ENCODE measurements at regions not wholly inside any gene's neighbourhood (a gene's known extent, or its start where the extent isn't known, plus 50 kb on each side); places are given as distances from the start of the nearest gene placed in this dataset.
"Not testable (repeated sequence)": the region's sequence is repeated elsewhere in the genome, so short reads cannot be mapped to it uniquely, and the experiment has no call there.

DNA sequence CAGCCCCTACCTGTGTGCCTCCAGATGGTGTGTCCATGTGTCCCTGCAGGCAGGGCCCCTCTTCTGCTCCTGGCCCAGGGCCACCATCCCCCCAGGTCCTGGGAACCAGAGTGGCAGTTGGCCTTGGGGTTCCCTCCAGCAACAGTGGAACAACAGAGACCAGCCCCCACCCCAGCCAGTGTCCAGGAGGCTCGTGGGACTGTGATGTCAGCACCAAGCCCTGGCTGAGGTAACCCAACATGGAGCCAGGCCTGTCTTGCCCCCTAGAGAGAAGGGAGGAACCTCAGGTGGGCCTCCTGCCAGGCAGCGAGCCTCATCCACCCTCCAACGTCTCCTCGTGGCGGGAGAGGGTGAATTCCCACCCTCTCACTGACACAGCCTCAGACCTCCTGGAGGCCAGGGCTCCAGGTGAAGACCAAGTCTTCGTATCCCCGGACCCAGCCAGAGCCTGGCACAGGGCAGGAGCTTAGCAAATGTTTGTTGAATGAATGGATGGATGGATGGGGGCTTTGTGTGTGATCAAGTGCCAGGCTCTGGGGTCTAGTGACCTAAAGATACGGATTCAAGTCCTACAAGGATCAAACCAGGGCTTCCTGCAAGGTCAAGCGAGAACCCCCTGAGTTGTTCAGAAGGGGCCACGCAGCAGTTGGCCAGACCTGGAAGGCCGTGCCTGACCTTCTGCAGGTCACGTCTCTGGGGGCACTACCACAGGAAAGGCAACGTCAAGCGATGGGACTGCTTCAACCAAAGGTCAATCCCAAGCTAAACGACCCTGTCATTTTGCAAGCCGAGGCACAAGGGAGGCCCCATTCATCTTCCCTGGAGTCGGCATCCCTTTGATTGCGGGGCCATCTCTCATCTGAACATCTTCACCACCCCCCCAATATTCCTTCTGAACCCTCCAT is 204.7 kb downstream of the TBC1D2B start:
- not testable (repeated sequence) for H3K36me3 ChIP-seq (ENCODE audit: control insufficient read depth in 2 of 2, insufficient read depth in 2 of 2, low read length in 2 of 2); H3K9me3 ChIP-seq (ENCODE audit: control insufficient read depth in 2 of 2, low read length in 2 of 2); H3K9ac ChIP-seq (ENCODE audit: low read length in 2 of 2); H3K27ac ChIP-seq (ENCODE audit: low read length); H3K4me3 ChIP-seq (ENCODE audit: low read length in 2 of 2); H3K4me1 ChIP-seq (ENCODE audit: control insufficient read depth, insufficient read depth, low read length); H3K27me3 ChIP-seq (ENCODE audit: control insufficient read depth in 1 of 2, insufficient read depth in 2 of 2, low read length in 2 of 2)

DNA sequence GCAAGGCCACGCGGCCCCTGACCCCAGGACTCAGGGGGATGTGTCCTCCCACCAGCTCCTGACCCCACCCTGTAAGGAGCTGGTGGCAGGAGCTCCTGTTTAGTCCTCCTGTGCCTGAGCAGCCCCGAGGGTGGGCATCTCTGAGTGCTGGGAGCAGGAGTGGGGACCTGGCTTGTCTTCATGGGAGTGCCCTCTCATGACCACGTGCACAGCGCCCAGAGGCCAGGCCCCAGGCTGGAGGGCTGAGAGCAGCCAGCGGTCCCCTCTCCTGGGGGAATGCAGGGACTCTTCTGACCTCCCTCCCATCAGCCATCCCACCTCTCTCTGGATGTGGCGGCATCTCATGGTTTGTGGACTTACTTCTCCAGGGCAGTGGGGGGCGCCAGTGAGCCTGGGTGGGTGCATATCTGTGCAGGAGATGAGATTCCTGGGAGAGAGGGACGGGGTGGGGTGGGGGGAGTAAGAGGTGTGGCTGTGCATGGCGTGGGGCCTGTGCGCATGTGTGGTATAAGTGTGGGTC is 205.6 kb downstream of the TBC1D2B start:
- H3K27ac ChIP-seq (ENCODE audit: low read length): no peak overlapping the region
- no peaks in the 10 kb centered on the region for H3K4me1 ChIP-seq (ENCODE audit: control insufficient read depth, insufficient read depth, low read length)
- peaks cover 0 to 2% of the 10 kb centered on the region in 2 donors for H3K27me3 ChIP-seq (ENCODE audit: control insufficient read depth in 1 of 2, insufficient read depth in 2 of 2, low read length in 2 of 2)
- H3K9ac ChIP-seq (ENCODE audit: low read length in 2 of 2): no peak overlapping the region
- H3K4me3 ChIP-seq (ENCODE audit: low read length in 2 of 2): no peak overlapping the region
- H3K36me3 ChIP-seq (ENCODE audit: control insufficient read depth in 2 of 2, insufficient read depth in 2 of 2, low read length in 2 of 2): no peaks in the 10 kb centered on the region
- no peaks in the 10 kb centered on the region for H3K9me3 ChIP-seq (ENCODE audit: control insufficient read depth in 2 of 2, low read length in 2 of 2)

DNA sequence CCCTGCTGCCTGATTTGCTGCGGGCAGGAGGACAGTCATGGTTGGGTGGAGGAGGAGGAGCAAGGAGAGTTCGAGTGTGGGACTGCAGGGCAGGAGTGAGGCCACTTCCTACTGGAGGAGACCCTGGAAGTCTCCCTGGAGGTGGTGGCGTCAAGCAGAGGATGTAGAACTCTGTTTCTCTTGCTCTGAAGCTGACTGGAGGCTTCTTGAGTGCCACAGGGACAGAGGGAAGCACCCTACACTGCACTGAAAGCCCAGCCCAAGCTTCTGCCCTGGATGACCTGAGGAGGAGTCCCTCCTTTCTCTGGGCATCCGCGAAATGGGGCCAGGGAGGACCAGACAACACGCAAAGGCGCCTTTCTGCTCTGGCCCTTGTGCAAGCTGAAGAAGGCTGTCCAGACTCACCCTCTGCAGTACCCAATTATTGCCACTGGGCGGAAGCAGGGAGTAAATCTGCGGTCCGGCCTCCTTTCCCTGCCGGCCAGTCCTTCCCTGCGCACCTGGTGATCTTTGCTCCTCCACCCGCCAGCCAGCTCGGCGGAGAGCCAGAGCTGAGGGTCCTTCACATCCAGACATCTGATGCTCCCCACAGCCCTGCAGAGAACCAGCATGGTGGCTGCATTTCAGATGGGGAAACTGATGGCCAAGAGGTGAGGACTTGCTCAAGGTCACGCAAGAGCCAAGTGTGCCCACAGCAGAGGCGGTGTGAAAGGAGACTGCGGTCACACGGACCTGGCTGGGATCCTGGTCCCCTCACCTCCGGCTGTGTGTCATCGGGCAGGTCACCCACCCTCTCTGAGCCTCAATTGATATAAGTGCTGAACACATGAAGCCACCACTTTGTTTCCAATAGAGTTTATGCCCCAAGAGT is 207.1 kb downstream of the TBC1D2B start:
- Histone ChIP-seq H3K9me3 (ENCODE audit: control insufficient read depth in 2 of 2, low read length in 2 of 2) (no peaks in the 10 kb centered on the region), H3K36me3 (ENCODE audit: control insufficient read depth in 2 of 2, insufficient read depth in 2 of 2, low read length in 2 of 2) (no peaks in the 10 kb centered on the region), H3K4me3 (ENCODE audit: low read length in 2 of 2) (no peak overlapping the region), H3K9ac (ENCODE audit: low read length in 2 of 2) (no peak overlapping the region), H3K27ac (ENCODE audit: low read length) (no peak overlapping the region), H3K4me1 (ENCODE audit: control insufficient read depth, insufficient read depth, low read length) (no peaks in the 10 kb centered on the region), H3K27me3 (ENCODE audit: control insufficient read depth in 1 of 2, insufficient read depth in 2 of 2, low read length in 2 of 2) (peaks cover 0 to 2% of the 10 kb centered on the region in 2 donors)

DNA sequence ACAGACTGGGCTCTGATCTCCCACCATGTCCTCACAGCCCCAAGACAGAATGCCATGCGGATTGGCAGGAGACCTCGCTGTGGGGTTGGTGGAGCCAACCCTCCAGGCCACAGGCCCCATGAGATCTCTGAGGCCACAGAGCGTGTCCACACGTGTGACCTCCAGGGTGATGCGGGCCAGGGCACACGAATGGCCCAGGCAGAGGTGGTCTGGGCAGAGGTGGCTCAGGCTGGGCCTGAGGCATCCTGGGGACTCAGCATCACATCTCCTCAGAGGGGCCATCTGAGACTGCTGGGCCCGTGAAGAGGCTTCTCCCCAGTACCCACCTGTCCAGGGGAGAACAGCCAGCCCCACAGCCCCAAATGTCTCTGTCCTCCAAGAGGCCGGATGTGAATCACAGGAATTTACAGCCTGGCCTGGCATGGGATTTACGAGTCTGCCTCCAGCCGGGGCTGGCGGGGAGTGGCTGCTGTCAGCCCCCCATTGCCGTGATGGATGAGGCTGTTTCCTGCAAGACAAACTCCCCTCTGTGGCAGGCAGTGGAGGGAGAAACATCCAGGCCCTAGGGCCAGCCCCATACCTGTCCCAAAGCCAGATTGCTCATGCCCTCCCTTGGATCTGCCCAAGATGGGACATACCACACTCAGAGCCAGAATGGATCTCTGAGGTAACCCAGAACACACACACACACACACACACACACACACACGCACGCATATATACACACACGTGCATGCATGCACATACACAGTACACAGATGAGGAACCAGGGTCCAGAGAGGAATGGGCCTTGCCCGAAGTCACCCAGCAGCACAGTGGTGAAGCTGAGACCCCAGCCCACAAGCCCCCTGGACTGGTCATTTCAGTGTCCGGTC is 208.3 kb downstream of the TBC1D2B start:
- H3K9me3 ChIP-seq (ENCODE audit: control insufficient read depth in 2 of 2, low read length in 2 of 2): no peaks in the 10 kb centered on the region
- no peaks in the 10 kb centered on the region for H3K4me1 ChIP-seq (ENCODE audit: control insufficient read depth, insufficient read depth, low read length)
- H3K36me3 ChIP-seq (ENCODE audit: control insufficient read depth in 2 of 2, insufficient read depth in 2 of 2, low read length in 2 of 2): no peaks in the 10 kb centered on the region
- no peak overlapping the region for H3K9ac ChIP-seq (ENCODE audit: low read length in 2 of 2)
- H3K27ac ChIP-seq (ENCODE audit: low read length): no peak overlapping the region
- H3K27me3 ChIP-seq (ENCODE audit: control insufficient read depth in 1 of 2, insufficient read depth in 2 of 2, low read length in 2 of 2): peaks cover 0 to 2% of the 10 kb centered on the region in 2 donors
- H3K4me3 ChIP-seq (ENCODE audit: low read length in 2 of 2): no peak overlapping the region

DNA sequence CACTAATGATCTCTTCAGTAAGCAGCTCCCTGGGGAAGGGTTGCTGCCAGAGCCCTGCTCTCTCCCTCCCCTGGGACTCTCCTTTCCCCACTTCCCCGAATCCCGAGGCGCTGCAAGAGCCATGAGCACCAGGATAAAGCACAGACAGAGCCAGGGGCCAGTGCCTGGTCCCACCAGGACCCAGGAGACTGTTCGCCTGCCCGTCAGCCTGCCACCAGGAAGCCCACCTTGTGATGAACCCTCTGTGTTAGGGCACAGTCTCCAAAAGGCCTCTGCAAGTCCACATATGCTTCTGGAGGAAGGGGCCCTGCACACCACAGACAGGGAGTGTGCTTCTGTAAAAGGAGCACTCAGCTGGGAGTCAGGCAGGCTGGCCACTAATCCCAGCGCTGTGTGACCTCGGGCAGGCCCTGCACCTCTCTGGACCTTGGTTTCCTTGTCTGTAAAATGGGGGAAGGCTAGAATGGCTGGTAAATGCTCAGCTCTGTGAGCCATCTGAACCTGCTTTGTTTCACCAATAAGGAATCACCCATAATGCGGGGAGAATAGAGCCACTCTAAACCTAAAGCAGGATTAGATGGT is 209.4 kb downstream of the TBC1D2B start:
- H3K9ac ChIP-seq (ENCODE audit: low read length in 2 of 2); H3K9me3 ChIP-seq (ENCODE audit: control insufficient read depth in 2 of 2, low read length in 2 of 2); H3K4me1 ChIP-seq (ENCODE audit: control insufficient read depth, insufficient read depth, low read length); H3K36me3 ChIP-seq (ENCODE audit: control insufficient read depth in 2 of 2, insufficient read depth in 2 of 2, low read length in 2 of 2); H3K27ac ChIP-seq (ENCODE audit: low read length); H3K4me3 ChIP-seq (ENCODE audit: low read length in 2 of 2); H3K27me3 ChIP-seq (ENCODE audit: control insufficient read depth in 1 of 2, insufficient read depth in 2 of 2, low read length in 2 of 2): not testable (repeated sequence)

DNA sequence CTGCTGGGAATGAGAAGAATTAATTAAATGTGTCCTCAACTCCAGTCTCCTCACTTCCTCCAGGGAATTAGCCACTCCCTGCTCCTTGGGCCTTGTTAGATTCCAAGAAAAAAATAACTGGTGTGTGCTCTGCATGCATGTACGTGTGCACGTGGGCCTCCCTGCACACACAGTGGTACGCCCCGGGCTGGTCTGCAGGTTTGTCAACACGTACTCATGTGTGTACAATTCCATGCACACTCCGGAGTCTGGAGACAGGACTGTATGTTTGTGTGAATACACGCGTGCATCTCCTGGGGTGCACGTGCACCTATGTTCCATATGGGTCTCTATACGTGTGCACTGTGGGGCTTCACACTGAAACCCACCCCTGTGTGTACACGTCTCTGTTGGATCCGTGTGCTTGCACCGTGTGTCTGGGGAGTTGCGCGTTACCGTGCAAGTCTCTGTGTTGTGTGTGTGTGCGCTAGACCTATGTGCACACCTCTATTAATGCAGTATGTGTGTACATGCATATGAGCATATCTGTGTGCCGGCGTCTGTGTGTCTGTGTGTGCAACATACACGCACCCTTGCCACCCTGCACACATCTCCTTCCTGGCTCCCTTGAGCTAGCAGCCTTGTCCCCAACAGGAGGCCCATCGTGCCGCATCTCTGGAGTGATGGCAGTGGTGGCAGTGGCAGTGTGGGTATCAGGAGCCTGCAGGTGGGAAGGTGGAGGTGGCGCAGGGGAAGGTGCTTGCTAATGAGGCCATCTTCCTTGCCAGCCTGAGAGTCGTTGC is 210.1 kb downstream of the TBC1D2B start:
- no peak overlapping the region for H3K4me3 ChIP-seq (ENCODE audit: low read length in 2 of 2)
- no peaks in the 10 kb centered on the region for H3K4me1 ChIP-seq (ENCODE audit: control insufficient read depth, insufficient read depth, low read length)
- H3K36me3 ChIP-seq (ENCODE audit: control insufficient read depth in 2 of 2, insufficient read depth in 2 of 2, low read length in 2 of 2): no peaks in the 10 kb centered on the region
- H3K27me3 ChIP-seq (ENCODE audit: control insufficient read depth in 1 of 2, insufficient read depth in 2 of 2, low read length in 2 of 2): peaks cover 0 to 2% of the 10 kb centered on the region in 2 donors
- H3K27ac ChIP-seq (ENCODE audit: low read length): no peak overlapping the region
- no peak overlapping the region for H3K9ac ChIP-seq (ENCODE audit: low read length in 2 of 2)
- no peaks in the 10 kb centered on the region for H3K9me3 ChIP-seq (ENCODE audit: control insufficient read depth in 2 of 2, low read length in 2 of 2)

DNA sequence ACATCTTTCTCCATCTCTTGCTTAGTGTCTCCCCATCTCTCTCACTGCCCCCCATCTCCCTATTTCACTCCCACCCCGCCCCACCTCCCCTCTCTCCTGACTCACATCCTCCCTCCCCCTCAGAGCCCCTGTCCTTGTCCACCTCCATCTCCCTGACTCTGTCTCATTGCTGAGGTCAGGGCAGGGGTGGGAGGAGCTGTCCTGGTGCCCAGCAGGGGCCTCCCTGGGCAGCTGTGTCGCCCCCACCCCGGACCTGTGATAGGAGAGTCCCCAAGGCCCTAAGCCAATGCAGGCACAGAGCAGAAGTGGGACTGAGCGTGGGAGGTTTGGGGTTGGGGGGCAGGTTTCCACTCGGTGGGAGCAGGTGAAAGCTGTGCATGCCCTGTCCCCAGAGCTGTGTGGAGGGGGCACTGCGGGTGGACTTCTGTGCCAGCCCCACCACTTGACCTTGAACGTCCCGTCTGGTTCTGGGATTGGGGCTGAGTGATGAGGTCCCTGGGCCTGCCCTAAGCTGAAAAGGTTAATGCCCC is 210.8 kb downstream of the TBC1D2B start:
- Histone ChIP-seq H3K9ac (ENCODE audit: low read length in 2 of 2) (no peak overlapping the region), H3K4me1 (ENCODE audit: control insufficient read depth, insufficient read depth, low read length) (no peaks in the 10 kb centered on the region), H3K27me3 (ENCODE audit: control insufficient read depth in 1 of 2, insufficient read depth in 2 of 2, low read length in 2 of 2) (no peaks in the 10 kb centered on the region), H3K9me3 (ENCODE audit: control insufficient read depth in 2 of 2, low read length in 2 of 2) (no peaks in the 10 kb centered on the region), H3K27ac (ENCODE audit: low read length) (no peak overlapping the region), H3K4me3 (ENCODE audit: low read length in 2 of 2) (no peak overlapping the region), H3K36me3 (ENCODE audit: control insufficient read depth in 2 of 2, insufficient read depth in 2 of 2, low read length in 2 of 2) (no peaks in the 10 kb centered on the region)

DNA sequence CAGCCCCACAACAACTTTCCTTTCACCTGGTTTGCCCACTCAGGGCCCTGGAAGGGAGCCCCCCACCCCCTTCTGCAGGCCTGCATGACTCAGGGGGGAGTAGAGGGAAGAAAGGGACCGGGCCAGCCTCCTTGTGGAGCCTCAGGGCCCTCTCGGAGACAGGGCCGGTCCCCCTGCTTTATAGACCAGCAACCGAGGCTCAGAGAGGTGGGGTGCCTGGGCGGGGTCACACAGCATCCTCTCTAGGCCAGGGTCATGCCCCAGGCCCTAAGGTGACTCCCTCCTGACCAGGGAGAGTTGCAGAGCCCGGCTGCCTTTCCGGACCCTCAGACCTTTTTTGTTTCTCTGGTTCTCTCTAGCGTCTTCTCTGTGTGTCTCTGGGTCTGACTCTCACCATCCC is 211.3 kb downstream of the TBC1D2B start:
- Histone ChIP-seq H3K9ac (ENCODE audit: low read length in 2 of 2) (no peak overlapping the region), H3K9me3 (ENCODE audit: control insufficient read depth in 2 of 2, low read length in 2 of 2) (no peaks in the 10 kb centered on the region), H3K4me3 (ENCODE audit: low read length in 2 of 2) (no peak overlapping the region)

DNA sequence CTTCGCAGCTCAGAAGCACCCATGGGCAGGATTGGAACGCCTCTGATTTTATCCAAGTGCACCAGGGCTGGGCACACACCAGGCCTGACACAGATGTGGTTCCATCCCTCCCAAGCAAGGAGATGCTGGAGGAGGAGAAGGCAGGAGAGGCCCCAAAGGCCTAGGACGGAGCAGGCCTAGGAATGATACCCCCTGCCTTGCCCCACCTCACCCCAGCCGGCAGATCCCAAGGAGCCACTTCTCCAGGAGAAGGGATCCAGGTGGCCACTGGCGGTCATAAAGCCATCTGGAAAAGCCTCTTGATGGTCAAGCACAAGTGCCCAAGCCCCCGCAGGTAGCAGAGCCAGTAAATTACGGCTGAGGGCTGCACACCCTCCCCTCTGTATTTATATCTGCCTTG is 211.8 kb downstream of the TBC1D2B start:
- H3K9me3 ChIP-seq (ENCODE audit: control insufficient read depth in 2 of 2, low read length in 2 of 2): no peaks in the 10 kb centered on the region
- H3K9ac ChIP-seq (ENCODE audit: low read length in 2 of 2): no peak overlapping the region
- H3K27ac ChIP-seq (ENCODE audit: low read length): no peak overlapping the region
- H3K4me1 ChIP-seq (ENCODE audit: control insufficient read depth, insufficient read depth, low read length): no peaks in the 10 kb centered on the region
- H3K27me3 ChIP-seq (ENCODE audit: control insufficient read depth in 1 of 2, insufficient read depth in 2 of 2, low read length in 2 of 2): no peaks in the 10 kb centered on the region
- H3K4me3 ChIP-seq (ENCODE audit: low read length in 2 of 2): no peak overlapping the region
- no peaks in the 10 kb centered on the region for H3K36me3 ChIP-seq (ENCODE audit: control insufficient read depth in 2 of 2, insufficient read depth in 2 of 2, low read length in 2 of 2)

More for the DNA sequence above, 211.3 kb downstream of the TBC1D2B start:
- H3K4me1 ChIP-seq (ENCODE audit: control insufficient read depth, insufficient read depth, low read length): no peaks in the 10 kb centered on the region
- no peak overlapping the region for H3K27ac ChIP-seq (ENCODE audit: low read length)
- H3K27me3 ChIP-seq (ENCODE audit: control insufficient read depth in 1 of 2, insufficient read depth in 2 of 2, low read length in 2 of 2): no peaks in the 10 kb centered on the region
- no peaks in the 10 kb centered on the region for H3K36me3 ChIP-seq (ENCODE audit: control insufficient read depth in 2 of 2, insufficient read depth in 2 of 2, low read length in 2 of 2)
